Neural cell (in vitro differentiated cells): ENCODE measurements at regions not wholly inside any gene's neighbourhood (a gene's known extent, or its start where the extent isn't known, plus 50 kb on each side); places are given as distances from the start of the nearest gene placed in this dataset.

Experiments
- H2AFZ ChIP-seq: fragments of 200-600, 300-800 bp; sonication (generic), shearing (Covaris generic); 2 replicates; pipeline ENCODE4 v1.6.0; 2014; ENCODE audit warnings: low read depth, mild to moderate bottlenecking, antibody characterized with exemption, low read length, moderate library complexity
- H3F3A ChIP-seq: fragments of 200-600 bp; shearing (Covaris generic); 2 replicates; pipeline ENCODE4 v1.6.1; 2016; ENCODE audit warnings: mild to moderate bottlenecking, moderate library complexity, mixed read lengths, antibody characterized with exemption, low read length; ENCODE audit not compliant: insufficient read depth, poor library complexity, severe bottlenecking
- H3K27ac ChIP-seq: fragments of 200-600, 300-800 bp; sonication (generic), shearing (Covaris generic); 2 replicates; pipeline ENCODE4 v1.5.1; 2014; ENCODE audit warnings: mild to moderate bottlenecking, low read length, moderate library complexity
- H3K27me3 ChIP-seq: fragments of 300-800, 200-600 bp; sonication (generic), shearing (Covaris generic); 2 replicates; pipeline ENCODE4 v1.6.0; 2014; ENCODE audit warnings: mild to moderate bottlenecking, low read depth, low read length, moderate library complexity; ENCODE audit not compliant: insufficient read depth
- H3K36me3 ChIP-seq: fragments of 300-800, 200-600 bp; sonication (generic), shearing (Covaris generic); 2 replicates; pipeline ENCODE4 v1.5.1; 2014; ENCODE audit warnings: mild to moderate bottlenecking, antibody characterized with exemption, low read length, moderate library complexity; ENCODE audit not compliant: insufficient read depth
- H3K4me2 ChIP-seq: fragments of 300-800, 200-600 bp; sonication (generic), shearing (Covaris generic); 2 replicates; pipeline ENCODE4 v1.6.0; 2014; ENCODE audit warnings: mild to moderate bottlenecking, low read length
- H3K4me3 ChIP-seq: fragments of 300-800, 200-600 bp; sonication (generic), shearing (Covaris generic); 2 replicates; pipeline ENCODE4 v1.5.1; 2014; ENCODE audit warnings: mild to moderate bottlenecking, low read length, moderate library complexity
- H3K79me2 ChIP-seq: fragments of 200-600 bp; shearing (Covaris generic); replicated peaks from 2 replicates; pipeline ENCODE4 v1.6.0; 2014; ENCODE audit warnings: mild to moderate bottlenecking, low read length, moderate library complexity; ENCODE audit not compliant: insufficient read depth
- H3K9ac ChIP-seq: fragments of 300-800, 200-600 bp; sonication (generic), shearing (Covaris generic); 2 replicates; pipeline ENCODE4 v1.6.1; 2016; ENCODE audit warnings: mild to moderate bottlenecking, low read length, mixed read lengths
- H3K9me2 ChIP-seq: fragments of 200-600 bp; shearing (Covaris generic); 2 replicates; pipeline ENCODE4 v1.6.1; 2016; ENCODE audit warnings: mild to moderate bottlenecking, low read length, mixed read lengths; ENCODE audit not compliant: insufficient read depth
- H3K9me3 ChIP-seq: fragments of 200-600, 300-800 bp; sonication (generic), shearing (Covaris generic); 2 replicates; pipeline ENCODE4 v1.6.1; 2016; ENCODE audit warnings: mild to moderate bottlenecking, mixed run types, low read length, moderate library complexity, mixed read lengths
- H4K20me1 ChIP-seq: fragments of 200-600 bp; shearing (Covaris generic); 2 replicates; pipeline ENCODE4 v1.6.1; 2016; ENCODE audit warnings: mild to moderate bottlenecking, mixed run types; ENCODE audit not compliant: insufficient read depth
- EP300 ChIP-seq: fragments of 450-650 bp; conservative IDR thresholded peaks from 2 replicates; pipeline ENCODE4 v1.6.1; 2014; ENCODE audit warnings: antibody characterized with exemption, mild to moderate bottlenecking, moderate library complexity; ENCODE audit not compliant: poor library complexity, severe bottlenecking
- EZH2 ChIP-seq: fragments of 200-600, 300-800 bp; shearing (Covaris generic), sonication (generic); IDR thresholded peaks from 2 replicates; pipeline ENCODE4 v1.6.1; 2014; ENCODE audit warnings: antibody characterized with exemption, low read length, borderline replicate concordance, mild to moderate bottlenecking; ENCODE audit not compliant: insufficient read depth, poor library complexity, severe bottlenecking
- MXI1 ChIP-seq: fragments of 450-650 bp; conservative IDR thresholded peaks from 2 replicates; pipeline ENCODE4 v1.6.1; 2014; ENCODE audit warnings: antibody characterized with exemption, mild to moderate bottlenecking; ENCODE audit not compliant: poor library complexity, severe bottlenecking
- POLR2AphosphoS5 ChIP-seq: IDR thresholded peaks from 2 replicates; pipeline ENCODE4 v1.6.1; 2012
- RAD21 ChIP-seq: fragments of 450-650 bp; conservative IDR thresholded peaks from 2 replicates; pipeline ENCODE4 v1.6.1; 2014; ENCODE audit warnings: antibody characterized with exemption, mild to moderate bottlenecking, moderate library complexity
- SMC3 ChIP-seq: fragments of 450-650 bp; conservative IDR thresholded peaks from 2 replicates; pipeline ENCODE4 v1.6.1; 2014; ENCODE audit warnings: antibody characterized with exemption, mild to moderate bottlenecking, moderate library complexity; ENCODE audit not compliant: poor library complexity
- TAF1 ChIP-seq: IDR thresholded peaks from 2 replicates; pipeline ENCODE4 v1.6.1; 2012; ENCODE audit warnings: low read depth
- TF ChIP-seq, protein P1 (sequence below): IDR thresholded peaks from 2 replicates; pipeline ENCODE4 v1.6.1; 2012; ENCODE audit warnings: borderline replicate concordance
- TF ChIP-seq, protein P2 (sequence below): fragments of 450-650 bp; IDR thresholded peaks from 2 replicates; pipeline ENCODE4 v1.5.1; 2014; ENCODE audit warnings: antibody characterized with exemption, mild to moderate bottlenecking, moderate library complexity; ENCODE audit not compliant: poor library complexity, severe bottlenecking

- TF ChIP-seq SMC3 (no peak), TAF1 (no peak), EZH2 (no peak), RAD21 (no peak), MXI1 (no peak), POLR2AphosphoS5 (no peak), EP300 (no peak)
- TF ChIP-seq, protein P1, sequence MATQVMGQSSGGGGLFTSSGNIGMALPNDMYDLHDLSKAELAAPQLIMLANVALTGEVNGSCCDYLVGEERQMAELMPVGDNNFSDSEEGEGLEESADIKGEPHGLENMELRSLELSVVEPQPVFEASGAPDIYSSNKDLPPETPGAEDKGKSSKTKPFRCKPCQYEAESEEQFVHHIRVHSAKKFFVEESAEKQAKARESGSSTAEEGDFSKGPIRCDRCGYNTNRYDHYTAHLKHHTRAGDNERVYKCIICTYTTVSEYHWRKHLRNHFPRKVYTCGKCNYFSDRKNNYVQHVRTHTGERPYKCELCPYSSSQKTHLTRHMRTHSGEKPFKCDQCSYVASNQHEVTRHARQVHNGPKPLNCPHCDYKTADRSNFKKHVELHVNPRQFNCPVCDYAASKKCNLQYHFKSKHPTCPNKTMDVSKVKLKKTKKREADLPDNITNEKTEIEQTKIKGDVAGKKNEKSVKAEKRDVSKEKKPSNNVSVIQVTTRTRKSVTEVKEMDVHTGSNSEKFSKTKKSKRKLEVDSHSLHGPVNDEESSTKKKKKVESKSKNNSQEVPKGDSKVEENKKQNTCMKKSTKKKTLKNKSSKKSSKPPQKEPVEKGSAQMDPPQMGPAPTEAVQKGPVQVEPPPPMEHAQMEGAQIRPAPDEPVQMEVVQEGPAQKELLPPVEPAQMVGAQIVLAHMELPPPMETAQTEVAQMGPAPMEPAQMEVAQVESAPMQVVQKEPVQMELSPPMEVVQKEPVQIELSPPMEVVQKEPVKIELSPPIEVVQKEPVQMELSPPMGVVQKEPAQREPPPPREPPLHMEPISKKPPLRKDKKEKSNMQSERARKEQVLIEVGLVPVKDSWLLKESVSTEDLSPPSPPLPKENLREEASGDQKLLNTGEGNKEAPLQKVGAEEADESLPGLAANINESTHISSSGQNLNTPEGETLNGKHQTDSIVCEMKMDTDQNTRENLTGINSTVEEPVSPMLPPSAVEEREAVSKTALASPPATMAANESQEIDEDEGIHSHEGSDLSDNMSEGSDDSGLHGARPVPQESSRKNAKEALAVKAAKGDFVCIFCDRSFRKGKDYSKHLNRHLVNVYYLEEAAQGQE = no peak
- TF ChIP-seq, protein P2, sequence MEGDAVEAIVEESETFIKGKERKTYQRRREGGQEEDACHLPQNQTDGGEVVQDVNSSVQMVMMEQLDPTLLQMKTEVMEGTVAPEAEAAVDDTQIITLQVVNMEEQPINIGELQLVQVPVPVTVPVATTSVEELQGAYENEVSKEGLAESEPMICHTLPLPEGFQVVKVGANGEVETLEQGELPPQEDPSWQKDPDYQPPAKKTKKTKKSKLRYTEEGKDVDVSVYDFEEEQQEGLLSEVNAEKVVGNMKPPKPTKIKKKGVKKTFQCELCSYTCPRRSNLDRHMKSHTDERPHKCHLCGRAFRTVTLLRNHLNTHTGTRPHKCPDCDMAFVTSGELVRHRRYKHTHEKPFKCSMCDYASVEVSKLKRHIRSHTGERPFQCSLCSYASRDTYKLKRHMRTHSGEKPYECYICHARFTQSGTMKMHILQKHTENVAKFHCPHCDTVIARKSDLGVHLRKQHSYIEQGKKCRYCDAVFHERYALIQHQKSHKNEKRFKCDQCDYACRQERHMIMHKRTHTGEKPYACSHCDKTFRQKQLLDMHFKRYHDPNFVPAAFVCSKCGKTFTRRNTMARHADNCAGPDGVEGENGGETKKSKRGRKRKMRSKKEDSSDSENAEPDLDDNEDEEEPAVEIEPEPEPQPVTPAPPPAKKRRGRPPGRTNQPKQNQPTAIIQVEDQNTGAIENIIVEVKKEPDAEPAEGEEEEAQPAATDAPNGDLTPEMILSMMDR = no peak
- no peaks in the 10 kb centered on the region for H3K9me2 ChIP-seq
- H4K20me1 ChIP-seq = no peaks in the 10 kb centered on the region
- H3K9ac ChIP-seq = no peak overlapping the region
- H2AFZ ChIP-seq = no peak overlapping the region
- no peak overlapping the region for H3K4me2 ChIP-seq
- H3K36me3 ChIP-seq = no peaks in the 10 kb centered on the region
- no peaks in the 10 kb centered on the region for H3K79me2 ChIP-seq
- no peaks in the 10 kb centered on the region for H3K27me3 ChIP-seq
- no peak overlapping the region for H3K4me3 ChIP-seq
- no peaks in the 10 kb centered on the region for H3K9me3 ChIP-seq
- H3K27ac ChIP-seq = no peak overlapping the region
- H3F3A ChIP-seq = no peaks in the 10 kb centered on the region
Observed at GRCh38 chr13:105959876-105960275, 575.6 kb downstream of the EFNB2 start.

DNA sequence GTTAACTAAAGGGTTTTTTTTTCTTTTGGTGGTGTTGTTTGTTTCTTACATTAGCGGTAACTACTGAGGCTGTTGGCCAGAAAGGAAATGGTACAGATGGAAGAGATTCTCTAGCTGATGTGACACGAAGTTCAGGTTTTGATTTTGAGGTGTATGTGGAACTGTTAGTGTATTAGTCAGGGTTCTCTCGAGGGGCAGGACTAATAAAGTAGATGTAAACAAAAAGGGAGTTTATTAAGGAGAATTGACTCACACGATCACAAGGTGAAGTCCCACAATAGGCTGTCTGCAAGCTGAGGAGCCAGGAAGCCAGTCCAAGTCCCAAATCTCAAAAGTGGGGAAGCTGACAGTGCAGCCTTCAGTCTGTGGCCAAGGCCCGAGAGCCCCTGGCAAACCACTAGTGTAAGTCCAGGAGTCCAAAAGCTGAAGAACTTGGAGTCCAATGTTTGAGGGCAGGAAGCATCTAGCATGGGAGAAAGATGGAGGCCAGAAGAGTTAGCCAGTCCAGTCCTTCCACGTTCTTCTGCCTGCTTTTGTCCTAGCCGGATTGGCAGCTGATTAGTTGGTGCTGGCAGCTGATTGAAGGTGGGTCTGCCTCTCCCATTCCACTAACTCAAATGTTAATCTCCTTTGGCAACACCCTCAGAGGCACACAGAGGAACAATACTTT is 577.6 kb downstream of the EFNB2 start:
- H3K27me3 ChIP-seq = no peaks in the 10 kb centered on the region
- no peak overlapping the region for H3K27ac ChIP-seq
- TF ChIP-seq POLR2AphosphoS5 (no peak), TAF1 (no peak), RAD21 (no peak), EP300 (no peak), EZH2 (no peak), SMC3 (no peak), MXI1 (no peak)
- TF ChIP-seq, protein P1 = no peak
- TF ChIP-seq, protein P2 = no peak
- no peaks in the 10 kb centered on the region for H3K36me3 ChIP-seq
- H3K4me2 ChIP-seq = no peak overlapping the region
- H4K20me1 ChIP-seq = no peaks in the 10 kb centered on the region
- H3K9me2 ChIP-seq = no peaks in the 10 kb centered on the region
- H3K4me3 ChIP-seq = no peak overlapping the region
- H2AFZ ChIP-seq = no peak overlapping the region
- H3K9ac ChIP-seq = no peak overlapping the region
- H3K9me3 ChIP-seq = no peaks in the 10 kb centered on the region
- no peaks in the 10 kb centered on the region for H3F3A ChIP-seq
- H3K79me2 ChIP-seq = no peaks in the 10 kb centered on the region
